H1 (cell line): ENCODE measurements at regions not wholly inside any gene's neighbourhood (a gene's known extent, or its start where the extent isn't known, plus 50 kb on each side); places are given as distances from the start of the nearest gene placed in this dataset.
"Not testable (repeated sequence)": the region's sequence is repeated elsewhere in the genome, so short reads cannot be mapped to it uniquely, and the experiment has no call there.

Source experiments
- CTCF ChIA-PET: fragments of 300-600 bp; sonication (Branson Sonifier 250); formaldehyde crosslinking; loops from one replicate; lab custom pipeline; 2021; ENCODE audit not compliant: partially characterized antibody; lab: Charles Lee
- POLR2A ChIA-PET: fragments of 300-600 bp; sonication (Branson Sonifier 250); formaldehyde crosslinking; loops from one replicate; lab custom pipeline; 2021; ENCODE audit warnings: inconsistent platforms; ENCODE audit not compliant: partially characterized antibody; lab: Charles Lee
- DNase-seq, 2 experiments: peaks; one replicate each; pipeline versions ENCODE4 v3.0.0 to v3.0.0-alpha.2; 2010 to 2022; ENCODE audit warnings: low spot score in 2 of 2, low read depth in 1 of 2, mixed read lengths in 1 of 2
- FAIRE-seq: peaks from 2 replicates; lab custom pipeline; 2011; peaks lifted over from hg19 to GRCh38; lab: Jason Lieb, UNC
- H2AFZ ChIP-seq: 2 replicates; pipeline ENCODE4 v1.8.1; 2012; ENCODE audit warnings: low read length, inconsistent platforms
- H2AK5ac ChIP-seq: 2 replicates; pipeline ENCODE4 v1.6.1; 2013; ENCODE audit warnings: low read depth, low read length
- H2BK120ac ChIP-seq: replicated peaks from 2 replicates; pipeline ENCODE3; 2013; ENCODE audit warnings: low read depth, low read length, inconsistent platforms
- H2BK12ac ChIP-seq: 2 replicates; pipeline ENCODE4 v1.6.1; 2013; ENCODE audit warnings: low read depth, low read length
- H2BK15ac ChIP-seq: 2 replicates; pipeline ENCODE4 v1.6.1; 2013; ENCODE audit warnings: low read length
- H2BK20ac ChIP-seq: 2 replicates; pipeline ENCODE4 v1.6.1; 2013; ENCODE audit warnings: low read length
- H2BK5ac ChIP-seq: 2 replicates; pipeline ENCODE4 v1.6.1; 2013; ENCODE audit warnings: low read depth, low read length
- H3K14ac ChIP-seq: 2 replicates; pipeline ENCODE4 v1.6.1; 2013; ENCODE audit warnings: inconsistent platforms; ENCODE audit not compliant: insufficient read length
- H3K18ac ChIP-seq: 2 replicates; pipeline ENCODE4 v1.6.1; 2013; ENCODE audit warnings: low read length; ENCODE audit errors: extremely low read depth
- H3K23ac ChIP-seq: 2 replicates; pipeline ENCODE4 v1.6.1; 2013; ENCODE audit warnings: inconsistent platforms; ENCODE audit not compliant: insufficient read length
- H3K23me2 ChIP-seq: 2 replicates; pipeline ENCODE4 v1.6.1; 2013; ENCODE audit warnings: low read depth, low read length
- H3K27ac ChIP-seq: 2 replicates; pipeline ENCODE4 v1.6.1; 2011; ENCODE audit warnings: low read depth, low read length, inconsistent platforms
- H3K27me3 ChIP-seq, 4 experiments: replicated peaks in 1 of 4; 1 replicate in 1 of 4; 2 replicates in 3 of 4; pipeline versions ENCODE4 v1.6.1 to v1.8.1; 2011 to 2013; ENCODE audit warnings: low read length in 3 of 4, mild to moderate bottlenecking in 3 of 4, inconsistent platforms in 2 of 4, mixed read lengths in 2 of 4, moderate library complexity in 1 of 4; ENCODE audit not compliant: control insufficient read depth in 3 of 4, insufficient read depth in 3 of 4; ENCODE audit errors: extremely low read depth in 1 of 4
- H3K36me3 ChIP-seq, 4 experiments: 2 replicates each; pipeline versions ENCODE4 v1.6.1 to v1.8.1; 2011 to 2013; ENCODE audit warnings: mild to moderate bottlenecking in 4 of 4, low read length in 3 of 4, moderate library complexity in 2 of 4, control low read depth in 1 of 4, inconsistent platforms in 1 of 4; ENCODE audit not compliant: insufficient read depth in 4 of 4, control insufficient read depth in 2 of 4
- H3K4ac ChIP-seq: replicated peaks from 2 replicates; pipeline ENCODE3; 2013; ENCODE audit warnings: low read length, low read depth, mixed read lengths, inconsistent platforms; ENCODE audit not compliant: insufficient read length
- H3K4me1 ChIP-seq, 4 experiments: replicated peaks in 1 of 4; 1 replicate in 1 of 4; 2 replicates in 3 of 4; pipeline versions ENCODE4 v1.6.1 to v1.8.1; 2011 to 2013; ENCODE audit warnings: low read length in 3 of 4, inconsistent platforms in 2 of 4, mixed read lengths in 1 of 4; ENCODE audit not compliant: insufficient read depth in 4 of 4, control insufficient read depth in 3 of 4
- H3K4me2 ChIP-seq, 2 experiments: 2 replicates each; pipeline versions ENCODE4 v1.6.1 to v1.8.1; 2011 to 2013; ENCODE audit warnings: low read depth in 2 of 2, low read length in 2 of 2, control low read depth in 1 of 2, inconsistent platforms in 1 of 2, mild to moderate bottlenecking in 1 of 2; ENCODE audit not compliant: insufficient read depth in 1 of 2
- H3K4me3 ChIP-seq, 4 experiments: fragments of 200-600, 300-600 bp in 1 of 4; sonication (generic), shearing (Covaris generic), sonication (Bioruptor Twin) in 1 of 4; 2 replicates each; pipeline versions ENCODE4 v1.5.1 to v1.8.1; 2011 to 2016; ENCODE audit warnings: low read length in 4 of 4, low read depth in 3 of 4, control low read depth in 2 of 4, inconsistent platforms in 2 of 4, mild to moderate bottlenecking in 2 of 4, mixed read lengths in 1 of 4, moderate library complexity in 1 of 4; ENCODE audit not compliant: insufficient read depth in 2 of 4; ENCODE audit errors: extremely low read depth in 1 of 4
- H3K56ac ChIP-seq: replicated peaks from 2 replicates; pipeline ENCODE3; 2013; ENCODE audit warnings: low read depth, mild to moderate bottlenecking, mixed read lengths, low read length, inconsistent platforms; ENCODE audit not compliant: insufficient read length
- H3K79me1 ChIP-seq: 2 replicates; pipeline ENCODE4 v1.6.1; 2013; ENCODE audit warnings: low read depth, low read length, control low read depth
- H3K79me2 ChIP-seq, 2 experiments: 2 replicates each; pipeline versions ENCODE4 v1.6.1 to v1.8.1; 2012 to 2013; ENCODE audit warnings: low read length in 2 of 2, mild to moderate bottlenecking in 2 of 2, inconsistent platforms in 1 of 2; ENCODE audit not compliant: insufficient read depth in 2 of 2, control insufficient read depth in 1 of 2
- H3K9ac ChIP-seq, 4 experiments: replicated peaks in 1 of 4; 1 replicate in 1 of 4; 2 replicates in 3 of 4; pipeline versions ENCODE4 v1.6.1 to v1.8.1; 2011 to 2013; ENCODE audit warnings: low read depth in 3 of 4, low read length in 3 of 4, control low read depth in 2 of 4, mild to moderate bottlenecking in 2 of 4, moderate library complexity in 2 of 4, inconsistent platforms in 1 of 4; ENCODE audit errors: extremely low read depth in 1 of 4
- H3K9me3 ChIP-seq, 2 experiments: 2 replicates each; pipeline versions ENCODE4 v1.6.1 to v1.8.1; 2012 to 2013; ENCODE audit warnings: mild to moderate bottlenecking in 2 of 2, moderate library complexity in 2 of 2, control low read depth in 1 of 2, inconsistent platforms in 1 of 2, low read depth in 1 of 2, low read length in 1 of 2, mixed read lengths in 1 of 2; ENCODE audit not compliant: insufficient read depth in 2 of 2
- H4K20me1 ChIP-seq, 2 experiments: replicated peaks in 1 of 2; 2 replicates each; pipeline versions ENCODE3 to v1.8.1; 2011 to 2013; ENCODE audit warnings: inconsistent platforms in 2 of 2, low read length in 2 of 2, mild to moderate bottlenecking in 1 of 2; ENCODE audit not compliant: insufficient read depth in 2 of 2, control insufficient read depth in 1 of 2
- H4K5ac ChIP-seq: 2 replicates; pipeline ENCODE4 v1.6.1; 2013; ENCODE audit warnings: low read length, low read depth, mixed read lengths, inconsistent platforms; ENCODE audit not compliant: insufficient read length
- H4K8ac ChIP-seq: 2 replicates; pipeline ENCODE4 v1.8.0; 2013; ENCODE audit warnings: mild to moderate bottlenecking, moderate library complexity, low read length, inconsistent platforms; ENCODE audit not compliant: insufficient read depth; ENCODE audit errors: extremely low read depth
- H4K91ac ChIP-seq: replicated peaks from 2 replicates; pipeline ENCODE3; 2013; ENCODE audit warnings: low read length, mixed read lengths, inconsistent platforms; ENCODE audit not compliant: insufficient read length
- WGBS, 2 experiments: shearing (Covaris generic) in 1 of 2; methylation state at CpG; one replicate each; pipeline versions ENCODE4 v1.1.6 to v1.1.7; 2013 to 2015; ENCODE audit warnings: low lambda C conversion rate in 2 of 2, mixed read lengths in 2 of 2, inconsistent platforms in 1 of 2, low coverage in 1 of 2, missing lambda C conversion rate in 1 of 2; ENCODE audit not compliant: insufficient replicate concordance in 2 of 2, insufficient coverage in 1 of 2, insufficient read length in 1 of 2; ENCODE audit errors: extremely low coverage in 1 of 2, missing lambda C conversion rate in 1 of 2; 5-methylcytosine and 5-hydroxymethylcytosine counted together

- POLR2A ChIA-PET, H3K23me2 ChIP-seq, H3K27ac ChIP-seq, FAIRE-seq, H2BK20ac ChIP-seq, H3K14ac ChIP-seq, H2BK15ac ChIP-seq, H4K91ac ChIP-seq, H2BK12ac ChIP-seq, H3K4ac ChIP-seq, H3K9ac ChIP-seq, H3K4me2 ChIP-seq, H3K23ac ChIP-seq, CTCF ChIA-PET, H2BK5ac ChIP-seq, H3K56ac ChIP-seq, H2BK120ac ChIP-seq, H3K79me1 ChIP-seq, H3K9me3 ChIP-seq, H4K5ac ChIP-seq, H4K8ac ChIP-seq, H3K18ac ChIP-seq, H2AK5ac ChIP-seq, H3K79me2 ChIP-seq, H3K4me1 ChIP-seq, H4K20me1 ChIP-seq, H2AFZ ChIP-seq, H3K27me3 ChIP-seq, DNase-seq, H3K4me3 ChIP-seq, H3K36me3 ChIP-seq: not testable (repeated sequence)
- WGBS, 2 experiments: 100% methylated on average over 3 of the region's 4 CpGs; no CpG with 5 or more reads in 1 of the 2 experiments
Measured at GRCh38 chr21:20201323-20201722, 796.9 kb upstream of the NCAM2 start.
